NCI-H510A (cell line): ENCODE measurements at regions not wholly inside any gene's neighbourhood (a gene's known extent, or its start where the extent isn't known, plus 50 kb on each side); places are given as distances from the start of the nearest gene placed in this dataset.

Source experiments
- DNase-seq: peaks from one replicate; lab custom pipeline; 2025; lab: John Stamatoyannopoulos, UW

DNA sequence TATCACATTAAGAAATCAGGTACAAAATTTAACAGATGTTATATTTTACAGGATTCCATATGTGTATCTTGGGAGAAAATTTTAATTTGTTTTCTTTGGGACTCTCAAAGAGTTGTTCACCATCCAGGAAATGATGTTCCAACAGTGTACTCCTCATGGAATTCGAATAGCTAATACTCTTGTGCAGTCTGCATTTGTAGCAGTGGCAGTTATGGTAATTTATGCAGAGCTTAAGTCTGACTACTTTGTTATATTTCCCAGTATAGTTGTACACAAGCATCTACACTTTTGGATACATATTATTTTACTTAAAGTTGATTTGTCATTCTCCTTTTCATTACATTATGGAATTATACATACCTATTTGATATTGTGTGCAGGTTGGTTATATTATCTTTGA, 436.7 kb upstream of the FBXO33 start:
- no peak for DNase-seq

DNA sequence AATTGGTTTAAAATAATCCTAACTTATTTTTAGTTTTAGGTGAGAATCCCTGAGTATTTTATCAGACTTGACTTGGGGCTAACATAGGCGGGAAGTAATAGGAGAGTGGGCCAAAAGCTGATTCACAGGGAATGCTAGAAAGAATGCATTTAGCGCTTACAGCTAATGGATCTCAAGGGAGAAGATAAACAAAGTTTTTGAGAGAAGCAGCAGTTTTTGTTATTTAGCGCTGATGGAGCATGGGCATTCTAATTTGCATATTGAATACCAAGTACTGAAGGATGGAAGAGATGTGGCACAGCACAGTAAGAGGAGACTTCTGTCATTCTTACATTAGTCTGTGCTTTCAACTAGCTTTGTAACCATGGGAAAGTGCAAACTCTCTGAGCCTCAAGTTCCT, 436.0 kb upstream of the FBXO33 start:
- DNase-seq = no peak

DNA sequence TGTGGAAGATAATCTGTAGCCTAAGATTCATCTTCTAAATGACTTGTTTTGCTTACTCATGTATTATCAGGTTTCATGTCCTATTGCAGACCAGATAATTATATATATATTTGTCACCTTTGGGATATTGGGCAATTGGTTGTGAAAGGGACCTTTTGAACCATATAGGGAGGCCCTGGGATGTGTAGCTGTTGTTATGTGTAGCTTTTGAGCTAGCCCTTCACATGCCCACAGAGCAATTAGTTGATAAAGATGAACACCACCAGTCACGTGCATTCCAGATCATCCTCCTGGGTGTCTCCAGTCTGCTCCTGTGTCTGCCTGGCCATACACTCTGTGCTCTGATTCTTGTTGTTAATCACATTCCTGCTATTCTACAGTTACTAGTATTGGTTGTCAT, 431.2 kb upstream of the FBXO33 start:
- DNase-seq = no peak

DNA sequence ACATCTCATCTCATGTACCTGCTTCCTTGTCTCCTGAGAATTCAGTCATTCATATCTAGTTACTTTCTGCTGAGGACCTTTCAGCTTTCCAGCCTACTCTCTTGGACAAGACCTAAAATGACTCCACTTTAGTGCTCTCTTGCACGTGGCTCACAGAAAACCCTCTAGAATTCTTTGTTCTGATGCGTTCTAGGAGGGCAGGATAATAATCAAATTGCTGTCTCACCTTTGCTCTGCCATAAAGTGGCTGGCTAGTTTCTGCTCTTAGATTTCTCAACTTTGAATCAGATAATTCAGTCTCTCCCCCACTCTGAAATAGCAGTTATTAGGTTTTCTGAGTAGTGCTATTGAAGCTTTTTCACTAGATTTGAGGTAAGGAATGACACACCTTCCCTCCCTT, 429.5 kb upstream of the FBXO33 start:
- no peak for DNase-seq

DNA sequence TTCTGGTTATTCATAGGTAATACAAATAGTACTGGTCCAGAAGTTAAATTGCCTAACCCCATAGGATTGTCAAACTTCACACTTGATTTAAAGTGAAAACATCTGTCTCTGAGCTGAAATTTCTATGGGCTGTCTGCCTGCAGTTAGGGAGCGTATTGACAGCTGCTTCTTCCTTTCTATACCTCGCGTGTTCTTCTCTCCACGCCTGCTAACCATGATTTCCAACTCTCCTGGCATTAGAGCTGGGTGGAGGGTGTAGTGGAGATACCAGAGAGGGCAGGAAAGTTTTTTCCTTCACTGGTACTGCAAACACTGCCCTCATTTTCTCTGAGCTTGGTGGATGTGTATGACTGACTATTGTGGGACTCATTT, 429.0 kb upstream of the FBXO33 start:
- no peak for DNase-seq

DNA sequence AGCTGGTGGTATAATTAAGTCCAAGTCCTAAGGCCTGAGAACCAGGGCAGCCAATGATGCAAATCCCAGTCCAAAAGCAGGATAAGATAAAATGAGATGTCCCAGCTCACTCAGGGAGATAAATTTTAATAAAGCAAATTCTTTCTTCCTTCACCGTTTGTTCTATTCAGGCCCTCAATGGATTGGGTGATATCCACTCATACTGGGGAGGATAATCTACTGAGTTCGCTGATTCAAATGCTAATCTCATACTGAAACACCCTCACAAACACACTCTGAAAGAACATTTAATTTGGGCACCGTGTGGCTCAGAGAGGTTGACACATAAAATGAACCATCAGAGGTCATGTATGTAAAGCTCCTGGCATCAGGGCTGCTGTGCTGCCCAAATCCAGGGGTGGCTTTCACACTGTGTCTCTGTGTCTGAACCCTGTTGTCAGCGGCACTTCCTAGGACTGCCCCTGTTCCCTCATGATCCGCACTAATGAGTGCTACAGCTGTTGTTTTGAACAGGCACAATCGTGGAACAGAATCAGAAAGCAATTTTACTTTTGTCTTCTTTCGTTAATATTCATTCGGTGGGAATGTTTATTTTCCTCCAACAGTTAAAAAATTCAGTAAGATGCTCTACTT, 428.5 kb upstream of the FBXO33 start:
- DNase-seq = no peak

DNA sequence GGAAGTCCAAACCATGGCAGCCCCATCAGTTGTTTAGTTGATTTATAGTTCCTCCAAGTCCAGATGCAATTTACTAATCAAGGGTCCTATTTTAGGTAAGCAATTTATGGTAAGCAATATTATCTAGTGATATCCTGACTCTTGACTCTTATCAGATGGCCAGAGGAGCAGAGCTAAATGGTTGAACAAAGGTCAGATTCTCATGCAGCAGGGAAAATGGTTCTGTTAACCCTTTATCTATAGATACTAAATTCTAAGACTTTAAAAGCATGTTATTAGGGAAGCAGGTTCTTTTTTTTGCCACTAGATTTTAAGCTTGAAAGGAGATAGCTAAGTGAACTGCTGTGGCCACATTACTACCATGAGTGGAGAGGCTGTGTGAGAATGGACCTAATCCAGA, 427.1 kb upstream of the FBXO33 start:
- no peak for DNase-seq

DNA sequence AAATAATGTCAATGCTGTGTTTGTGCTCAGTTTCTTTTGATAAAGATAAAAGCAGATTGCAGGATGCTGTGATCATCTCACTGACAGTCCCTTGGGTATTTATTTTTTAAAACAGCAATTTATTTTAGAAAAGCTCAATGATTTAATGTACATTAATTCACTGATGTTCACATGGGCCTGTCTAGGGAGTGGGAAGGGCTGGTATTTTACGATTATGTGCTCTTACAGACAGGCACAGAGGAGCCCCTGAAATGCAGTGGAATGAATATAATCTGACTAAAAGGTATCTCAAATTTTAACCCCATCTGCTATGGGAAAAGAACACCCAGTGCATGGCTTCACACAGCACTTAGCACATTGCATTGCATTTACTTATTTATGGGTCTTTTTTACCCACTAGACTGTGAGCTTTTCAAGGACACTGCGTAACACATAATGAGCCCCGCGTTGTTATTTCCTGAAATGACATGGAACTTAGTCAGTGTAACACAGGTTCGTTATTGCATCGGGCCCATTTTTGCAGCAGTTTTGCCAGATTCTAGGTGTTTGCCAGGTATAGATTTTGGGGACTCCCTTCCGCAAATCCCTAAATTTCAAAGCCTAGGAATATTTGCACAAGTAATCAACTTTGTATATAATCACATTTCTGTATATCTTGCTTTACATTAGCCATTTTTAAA, 425.3 kb upstream of the FBXO33 start:
- no peak for DNase-seq

DNA sequence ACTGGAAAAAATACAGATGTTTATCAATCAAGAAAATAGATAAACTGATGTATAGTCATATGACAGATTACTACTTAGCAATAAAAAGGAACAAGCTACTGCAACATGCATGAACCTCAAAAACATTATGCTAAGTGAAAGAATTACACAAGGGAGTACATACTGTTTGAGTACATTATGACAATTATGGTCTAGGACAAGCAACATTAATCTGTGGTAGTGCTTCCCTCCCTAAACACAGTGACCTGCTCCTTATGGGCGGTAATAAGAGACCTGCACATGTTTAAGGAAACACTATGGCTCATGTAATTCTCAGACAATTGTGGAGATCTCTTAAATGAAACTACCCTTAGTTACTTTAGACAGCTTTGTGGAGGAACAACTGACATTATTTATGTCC, 421.2 kb upstream of the FBXO33 start:
- DNase-seq = no peak

DNA sequence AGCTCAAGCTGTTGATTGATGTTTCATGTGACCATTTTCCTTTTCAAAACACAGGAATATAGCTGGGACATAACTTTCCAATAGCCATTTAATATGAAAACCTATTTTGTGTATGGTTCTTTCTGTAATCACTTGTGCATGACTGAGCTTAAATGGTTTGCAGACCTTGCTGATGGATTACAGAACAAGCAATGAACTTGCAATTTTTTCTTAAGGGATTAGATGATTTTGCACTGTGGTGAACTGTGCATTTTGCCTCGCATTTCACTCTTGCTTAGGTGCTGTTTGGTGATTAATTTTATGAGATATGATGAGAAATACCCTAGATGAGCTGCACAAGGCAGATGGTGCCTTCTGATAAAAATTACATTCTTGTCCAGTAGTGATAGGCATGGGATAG, 419.0 kb upstream of the FBXO33 start:
- no peak for DNase-seq

DNA sequence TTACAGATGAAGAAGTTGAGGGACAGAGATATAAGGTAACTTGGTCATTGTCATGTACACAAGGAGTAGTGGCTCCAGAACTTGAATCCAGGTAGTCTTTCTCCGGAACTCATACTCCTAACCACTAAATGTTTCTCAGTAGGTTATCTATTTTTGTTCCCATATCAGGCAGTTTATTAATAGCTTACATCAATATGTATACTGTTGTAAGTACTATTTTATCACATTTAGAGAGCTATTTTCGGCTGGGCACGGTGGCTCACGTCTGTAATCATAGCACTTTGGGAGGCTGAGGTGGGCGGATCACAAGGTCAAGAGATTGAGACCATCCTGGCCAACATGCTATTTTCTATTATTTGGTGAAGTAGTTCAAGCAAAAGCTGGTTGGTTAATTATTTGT, 415.6 kb upstream of the FBXO33 start:
- no peak for DNase-seq

DNA sequence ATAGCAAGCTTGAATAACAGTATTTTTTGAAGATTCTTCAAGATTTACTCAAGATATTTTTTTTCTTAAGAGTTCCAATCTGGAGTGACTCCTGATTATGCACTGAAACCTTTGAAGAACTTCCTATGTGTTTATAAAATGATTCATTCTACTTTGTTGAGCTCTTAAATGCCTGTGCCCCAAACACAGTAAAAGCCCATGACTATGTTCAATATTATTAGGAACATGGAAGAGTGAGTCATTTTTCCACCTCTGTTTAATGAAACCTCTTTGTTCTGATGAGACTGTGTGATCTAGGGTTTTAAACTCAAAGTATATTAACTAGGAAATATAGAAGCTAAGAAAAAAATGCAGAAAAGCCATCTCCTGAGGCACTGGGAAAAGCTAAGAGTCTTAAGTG, 415.0 kb upstream of the FBXO33 start:
- DNase-seq = no peak

DNA sequence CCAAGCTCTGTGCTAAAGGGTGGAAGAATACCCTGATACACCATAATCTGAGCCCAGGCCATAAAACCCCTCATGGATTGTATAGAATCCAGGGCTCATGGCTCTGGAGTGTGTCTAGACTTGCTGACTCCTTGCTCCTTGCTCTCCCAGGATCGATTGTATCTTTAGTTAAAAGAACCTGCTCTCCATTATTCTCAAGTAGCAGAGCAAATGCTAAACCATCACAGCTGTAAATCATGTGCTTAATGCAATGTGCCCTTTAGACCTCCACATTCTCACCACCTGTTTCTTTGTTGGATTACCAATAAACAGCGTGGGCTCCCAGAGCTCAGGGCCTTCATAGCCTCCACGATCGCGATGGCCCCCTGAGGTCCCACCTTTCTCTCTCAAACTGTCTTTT, 411.6 kb upstream of the FBXO33 start:
- no peak for DNase-seq

DNA sequence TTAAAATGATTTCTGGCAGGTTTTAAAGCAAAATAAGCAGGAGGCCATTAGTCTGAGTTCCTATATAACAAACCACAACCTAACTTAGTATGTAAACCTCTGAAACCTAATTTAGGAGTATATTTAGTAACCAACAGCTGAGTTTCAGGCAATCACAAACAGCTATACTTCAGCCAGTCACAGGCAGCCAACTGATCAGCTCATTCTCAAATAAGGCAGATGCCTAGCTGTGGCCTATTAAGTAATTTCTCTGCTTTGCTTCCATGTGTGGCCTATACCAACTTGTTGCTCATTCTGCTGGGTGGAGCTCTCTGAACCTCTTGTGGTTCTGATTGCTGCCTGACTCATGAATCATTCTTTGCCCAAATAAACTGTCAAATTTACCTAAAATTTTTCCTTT, 408.9 kb upstream of the FBXO33 start:
- DNase-seq = no peak

DNA sequence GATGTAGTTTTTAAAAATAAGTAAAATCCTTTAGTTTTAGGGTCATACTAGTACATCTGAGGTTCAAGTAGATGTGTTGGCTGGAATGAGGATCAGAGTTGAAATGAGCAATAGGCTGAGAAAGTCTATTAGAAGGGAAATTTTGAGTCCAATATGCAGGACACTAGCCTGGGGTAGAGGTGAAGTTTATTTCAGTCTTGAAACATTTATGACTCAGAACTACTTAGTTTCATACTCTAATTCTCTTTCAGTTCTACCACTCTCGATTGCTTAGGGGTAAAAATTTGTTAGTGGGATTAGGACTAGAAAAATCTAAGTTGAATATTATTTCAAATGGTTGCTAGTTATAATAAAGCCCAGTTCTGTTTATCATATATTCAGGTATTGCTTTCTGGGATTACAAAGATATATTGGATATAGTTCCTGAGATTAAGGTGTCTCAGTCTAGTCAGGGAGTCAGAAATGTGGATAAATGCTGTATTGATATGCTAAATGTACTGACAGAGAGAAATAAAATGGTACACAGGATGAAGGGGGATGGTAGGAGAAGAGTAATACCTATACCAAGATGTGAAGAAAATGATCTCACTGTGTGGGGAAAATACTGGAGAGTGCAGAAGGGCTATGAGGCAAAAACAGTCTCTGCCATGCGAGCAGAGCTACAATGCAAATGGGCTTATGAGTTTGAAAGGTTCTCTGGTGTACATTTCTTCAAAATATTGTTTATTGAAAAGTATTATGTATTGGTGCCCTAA, 395.8 kb upstream of the FBXO33 start:
- DNase-seq = no peak

DNA sequence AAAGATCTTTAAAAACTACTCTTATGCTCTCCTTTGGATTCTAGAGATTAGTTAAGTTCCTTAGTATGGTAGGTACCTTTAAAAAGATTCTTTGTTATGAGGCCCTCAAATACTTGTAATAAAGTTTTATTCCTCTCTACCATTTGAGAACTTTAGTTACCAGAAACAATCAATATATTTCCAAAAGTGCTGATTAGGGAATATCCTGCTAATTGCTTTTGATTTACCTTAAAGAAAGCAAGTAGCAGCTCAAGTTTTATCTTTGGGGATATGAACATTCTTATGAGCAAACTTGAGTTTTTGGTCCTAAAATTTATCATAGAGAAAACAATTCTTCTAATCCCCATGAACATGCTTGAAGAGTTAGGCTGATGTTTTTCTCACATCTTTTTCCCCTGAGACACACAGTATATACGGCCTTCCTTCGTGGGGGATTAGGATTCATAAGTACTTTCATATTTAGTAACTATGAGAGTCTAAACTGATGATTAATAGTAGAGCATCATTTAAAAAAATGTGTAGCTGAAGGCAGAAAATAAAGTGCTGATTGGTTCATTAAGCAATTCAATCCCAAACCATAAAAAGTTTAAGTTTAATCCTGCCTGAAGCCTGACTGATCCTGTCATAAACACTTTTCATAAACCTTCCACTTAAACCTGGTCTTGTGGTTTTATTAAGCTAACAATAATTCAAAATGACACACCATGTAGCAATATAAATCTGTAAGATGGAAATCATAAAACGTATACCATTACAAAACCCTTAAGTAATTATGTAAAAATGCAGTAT, 380.5 kb upstream of the FBXO33 start:
- no peak for DNase-seq

DNA sequence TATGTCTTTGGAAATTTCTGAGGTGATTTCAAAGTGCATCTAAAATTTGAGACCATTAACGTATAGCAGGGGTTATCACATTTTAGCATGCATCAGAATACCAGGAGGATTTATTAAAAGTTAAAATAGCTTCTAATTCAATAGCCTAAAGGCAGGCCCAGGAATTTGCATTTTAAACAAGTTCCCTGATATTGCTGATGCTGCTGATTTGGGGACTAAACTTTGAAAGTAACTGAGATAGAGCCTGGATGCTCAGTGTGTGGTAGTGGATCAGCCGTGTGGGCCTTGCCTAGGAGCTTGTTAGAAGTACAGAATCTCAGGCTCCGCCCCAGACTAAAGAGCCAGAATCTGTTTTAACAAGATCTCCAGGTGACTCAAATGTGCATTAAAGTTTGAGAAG, 375.0 kb upstream of the FBXO33 start:
- no peak for DNase-seq

DNA sequence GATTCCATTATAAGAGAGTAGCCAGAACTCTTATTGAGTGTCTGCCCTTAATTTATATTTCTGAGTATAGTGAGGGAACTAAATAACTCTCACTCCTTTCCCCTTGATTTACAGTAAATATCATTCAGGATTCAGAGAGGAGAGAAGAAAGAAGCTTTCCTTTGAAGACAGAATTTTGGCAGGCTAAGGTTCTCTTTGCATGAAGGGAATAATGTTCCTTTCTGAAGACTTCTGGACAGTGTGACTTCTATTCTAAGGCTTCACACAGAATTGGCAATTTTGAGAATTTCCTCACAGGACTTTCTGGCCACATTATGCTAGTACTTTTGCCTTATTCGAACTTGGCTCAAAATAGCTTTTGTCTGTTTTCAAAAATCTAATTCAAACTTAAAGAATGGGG, 352.2 kb upstream of the FBXO33 start:
- DNase-seq = no peak

DNA sequence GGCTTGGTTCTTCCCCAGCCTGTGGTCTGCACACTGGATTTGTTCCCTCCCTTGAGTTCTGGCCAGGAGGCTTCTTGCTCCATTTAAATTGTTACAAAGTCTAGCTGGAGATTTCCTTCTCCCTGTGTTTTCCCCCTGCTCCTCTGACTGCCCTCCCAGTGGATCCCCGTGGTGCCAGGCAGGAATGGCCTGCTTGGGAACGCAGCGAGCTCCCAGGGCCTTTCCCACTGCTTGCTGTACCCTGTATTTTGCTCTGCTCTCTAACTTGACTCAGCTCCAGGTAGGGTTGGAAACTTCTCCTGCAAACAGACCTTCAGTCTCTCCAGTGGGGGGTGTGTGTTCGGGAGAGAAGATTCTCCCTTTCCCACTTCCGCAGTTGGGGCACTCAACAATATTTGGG, 349.2 kb upstream of the FBXO33 start:
- DNase-seq = no peak

DNA sequence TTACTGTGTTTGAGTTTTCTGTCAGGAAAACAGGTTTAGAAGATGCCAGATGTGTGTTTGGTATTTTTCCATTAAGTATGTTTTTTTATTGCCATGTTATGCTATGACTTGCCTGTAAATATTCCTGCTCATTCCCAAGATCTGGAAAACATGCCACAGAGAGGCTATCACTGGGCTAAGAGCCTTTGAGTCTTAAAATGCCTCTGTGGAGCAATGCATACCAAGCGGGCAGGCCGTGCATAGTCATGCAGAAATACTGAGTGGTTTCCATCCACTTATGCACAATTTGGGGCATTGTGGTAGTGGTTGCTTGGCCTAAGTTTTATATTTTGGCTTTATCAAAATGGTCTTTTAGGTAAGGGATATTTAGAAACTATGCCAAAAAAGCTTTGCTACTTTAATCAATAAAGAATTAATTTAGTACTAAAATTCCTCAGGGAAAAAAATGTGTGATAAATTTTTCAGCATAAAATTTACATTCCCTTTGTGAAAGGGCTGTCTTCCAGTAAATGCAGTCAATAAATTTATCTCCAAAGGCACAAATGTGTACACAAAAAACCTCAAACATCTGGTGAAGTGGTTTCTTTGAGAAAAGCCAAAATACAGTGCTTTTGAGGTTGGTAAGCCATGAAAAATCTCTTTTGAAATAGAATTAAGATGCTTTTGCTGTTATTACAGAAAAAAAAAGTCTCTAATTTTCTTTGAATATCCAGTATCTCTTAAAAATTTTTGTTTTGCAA, 341.3 kb upstream of the FBXO33 start:
- DNase-seq = no peak

DNA sequence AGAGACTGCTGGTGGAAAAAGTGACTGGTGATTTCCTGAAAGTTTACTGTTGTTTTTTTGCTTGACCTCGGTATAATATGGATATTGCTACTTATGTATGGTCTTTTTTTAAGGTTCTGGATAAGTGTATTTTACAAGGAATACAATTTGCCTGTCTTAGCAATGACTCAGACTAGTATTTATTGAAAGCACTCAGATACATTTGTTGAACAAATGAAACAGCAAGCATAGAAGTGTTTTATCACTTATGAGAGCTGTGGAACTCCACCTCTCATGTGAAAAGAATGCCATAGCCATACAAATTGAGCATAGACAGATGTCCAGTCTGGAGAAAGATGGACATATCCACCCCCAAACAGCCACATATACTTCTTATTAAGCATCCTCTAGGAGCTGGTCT, 340.4 kb upstream of the FBXO33 start:
- no peak for DNase-seq

DNA sequence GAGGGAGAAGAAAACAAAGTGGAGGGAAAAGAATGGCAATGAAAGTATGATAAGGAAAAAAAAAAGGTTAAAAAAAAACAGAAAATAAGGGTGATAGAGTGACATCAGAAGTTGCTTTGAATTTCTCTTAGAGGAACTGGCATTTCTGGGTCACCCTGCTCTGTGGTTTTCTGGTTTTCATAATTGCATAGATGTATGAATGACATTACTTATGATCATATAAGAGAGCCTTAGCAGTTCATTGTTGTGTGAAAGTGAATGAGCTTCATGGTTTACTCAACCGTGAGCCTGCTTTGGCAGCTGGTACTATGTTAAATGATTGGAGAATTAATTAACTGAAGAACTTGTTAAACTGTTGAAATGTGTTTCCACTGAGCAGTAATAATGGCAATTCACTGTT, 336.4 kb upstream of the FBXO33 start:
- no peak for DNase-seq
